Prostate gland (tissue), 2 donors: ENCODE measurements at regions not wholly inside any gene's neighbourhood (a gene's known extent, or its start where the extent isn't known, plus 50 kb on each side); places are given as distances from the start of the nearest gene placed in this dataset.

Experiments used
- DNase-seq: peaks from one replicate; pipeline ENCODE4 v3.0.0-alpha.2; 2019; ENCODE audit warnings: low spot score
- H3K27ac ChIP-seq, 2 donors: fragments of 200-600 bp; sonication (generic); 2 replicates each; pipeline ENCODE4 v1.5.1; 2017 to 2019
- H3K27me3 ChIP-seq: fragments of 200-600 bp; sonication (generic); replicated peaks from 2 replicates; pipeline ENCODE4 v1.5.1; 2019; ENCODE audit not compliant: insufficient read depth
- H3K36me3 ChIP-seq, 2 donors: fragments of 200-600 bp; sonication (generic); 1 replicate in 1 of 2; 2 replicates in 1 of 2; pipeline versions ENCODE4 v1.5.1 to v1.8.1; 2017 to 2019
- H3K4me1 ChIP-seq: fragments of 200-600 bp; sonication (generic); replicated peaks from 2 replicates; pipeline ENCODE4 v1.5.1; 2019
- H3K4me3 ChIP-seq, 2 donors: fragments of 200-600 bp; sonication (generic); 2 replicates each; pipeline ENCODE4 v1.5.1; 2017 to 2019
- H3K9me3 ChIP-seq: fragments of 200-600 bp; sonication (generic); 2 replicates; pipeline ENCODE4 v1.5.1; 2017
- CTCF ChIP-seq, 4 experiments: fragments of 200-600 bp in 2 of 4; fragments of 450-650 bp in 2 of 4; sonication (generic) in 2 of 4; IDR thresholded peaks; 1 replicate in 3 of 4; 2 replicates in 1 of 4; pipeline ENCODE4 v1.5.1; 2016 to 2019; ENCODE audit warnings: antibody characterized with exemption in 4 of 4, mild to moderate bottlenecking in 2 of 4, moderate library complexity in 2 of 4
- POLR2A ChIP-seq: fragments of 450-650 bp; IDR thresholded peaks from one replicate; pipeline ENCODE4 v1.6.1; 2016; ENCODE audit warnings: antibody characterized with exemption, mild to moderate bottlenecking
- POLR2AphosphoS5 ChIP-seq: sonication (generic); formaldehyde crosslinking; IDR thresholded peaks from one replicate; pipeline ENCODE4 v1.6.1; 2017; ENCODE audit warnings: antibody characterized with exemption
- WGBS: methylation state at CpG from one replicate; pipeline ENCODE4 v1.1.5; 2018; 5-methylcytosine and 5-hydroxymethylcytosine counted together
- intact Hi-C: fragments of 100-400 bp; cut with DNase I; formaldehyde crosslinking; loops from one replicate; pipeline ENCODE4 v1.14.2; 2022

GRCh38 chr9:90975781-90976538 is 174.3 kb downstream of the SYK start:
- intact Hi-C loops = no loop called here
- no peak overlapping the region for H3K27ac ChIP-seq
- no peaks in the 10 kb centered on the region for H3K36me3 ChIP-seq
- H3K4me1 ChIP-seq = no peaks in the 10 kb centered on the region
- TF ChIP-seq CTCF (IDR thresholded peaks at IDR 0.05) (no peak), POLR2A (no peak), POLR2AphosphoS5 (no peak)
- no peaks in the 10 kb centered on the region for H3K9me3 ChIP-seq
- 89% methylated on average over 22 of the region's 22 CpGs for WGBS
- no peaks in the 10 kb centered on the region for H3K27me3 ChIP-seq
- no peak for DNase-seq
- no peak overlapping the region for H3K4me3 ChIP-seq

- Histone ChIP-seq H3K27ac (no peak overlapping the region), H3K4me3 (no peak overlapping the region), H3K27me3 (no peaks in the 10 kb centered on the region), H3K9me3 (no peaks in the 10 kb centered on the region), H3K36me3 (no peaks in the 10 kb centered on the region), H3K4me1 (no peaks in the 10 kb centered on the region)
- 90% methylated on average over 7 of the region's 7 CpGs for WGBS
- no peak for TF ChIP-seq POLR2AphosphoS5
- TF ChIP-seq POLR2A = no peak
- TF ChIP-seq CTCF (IDR thresholded peaks at IDR 0.05) = no peak
- intact Hi-C loops = no loop called here
- DNase-seq = no peak
These were observed 177.5 kb downstream of the SYK start for GRCh38 chr9:90979138-90979551.

GRCh38 chr9:90979639-90980038 is 178.0 kb downstream of the SYK start:
- Histone ChIP-seq H3K4me1 (no peaks in the 10 kb centered on the region), H3K4me3 (no peak overlapping the region), H3K27me3 (no peaks in the 10 kb centered on the region), H3K36me3 (no peaks in the 10 kb centered on the region), H3K27ac (no peak overlapping the region), H3K9me3 (no peaks in the 10 kb centered on the region)
- TF ChIP-seq CTCF (IDR thresholded peaks at IDR 0.05) = no peak
- no peak for TF ChIP-seq POLR2A
- TF ChIP-seq POLR2AphosphoS5 = no peak
- no peak for DNase-seq
- intact Hi-C loops = no loop called here
- 61% methylated on average over 4 of the region's 4 CpGs for WGBS

GRCh38 chr9:90981726-90982125 is 180.1 kb downstream of the SYK start:
- no peaks in the 10 kb centered on the region for H3K36me3 ChIP-seq
- no peaks in the 10 kb centered on the region for H3K9me3 ChIP-seq
- H3K4me3 ChIP-seq = no peak overlapping the region
- no peaks in the 10 kb centered on the region for H3K27me3 ChIP-seq
- 95% methylated on average over 3 of the region's 3 CpGs for WGBS
- DNase-seq = no peak
- no peak overlapping the region for H3K27ac ChIP-seq
- no peaks in the 10 kb centered on the region for H3K4me1 ChIP-seq
- intact Hi-C loops = no loop called here
- TF ChIP-seq POLR2A (no peak), POLR2AphosphoS5 (no peak), CTCF (IDR thresholded peaks at IDR 0.05) (no peak)

GRCh38 chr9:90983394-90983793 is 181.8 kb downstream of the SYK start:
- DNase-seq = no peak
- 88% methylated on average over 3 of the region's 3 CpGs for WGBS

More at GRCh38 chr9:90983394-90983793, 181.8 kb downstream of the SYK start:
- no peaks in the 10 kb centered on the region for H3K4me1 ChIP-seq
- no peaks in the 10 kb centered on the region for H3K36me3 ChIP-seq
- H3K27me3 ChIP-seq = no peaks in the 10 kb centered on the region
- H3K27ac ChIP-seq = no peak overlapping the region
- no peak overlapping the region for H3K4me3 ChIP-seq
- intact Hi-C loops = no loop called here
- TF ChIP-seq CTCF (IDR thresholded peaks at IDR 0.05) = no peak
- no peak for TF ChIP-seq POLR2AphosphoS5
- TF ChIP-seq POLR2A = no peak
- H3K9me3 ChIP-seq = no peaks in the 10 kb centered on the region
